ENCODE measurements at regions not wholly inside any gene's neighbourhood (a gene's known extent, or its start where the extent isn't known, plus 50 kb on each side); places are given as distances from the start of the nearest gene placed in this dataset.

DNA sequence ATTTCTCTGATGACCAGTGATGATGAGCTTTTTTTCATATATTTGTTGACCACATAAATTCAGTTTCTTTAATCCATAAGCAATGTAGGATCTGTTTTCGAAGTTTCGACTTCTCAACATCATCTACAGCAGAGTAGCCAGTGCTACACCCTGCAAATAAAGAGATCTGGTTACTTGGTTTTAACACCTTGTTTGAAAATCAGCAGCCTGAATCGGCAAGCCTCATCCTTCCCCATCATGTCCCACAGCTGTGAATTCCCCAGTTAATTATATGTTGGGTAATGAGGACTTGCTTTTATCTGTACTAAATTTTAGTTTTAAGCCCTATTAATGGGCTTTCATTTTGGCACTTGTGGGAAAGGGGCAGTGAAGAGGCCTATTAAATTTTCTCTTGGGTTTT, 80.6 kb downstream of the BMP2 start:
- no peak overlapping the region for H4K91ac ChIP-seq (ENCODE audit: low read length)
- no peak overlapping the region for H2AFZ ChIP-seq (ENCODE audit: low read depth, low read length)
- H2BK120ac ChIP-seq (ENCODE audit: low read depth, low read length), result no peak overlapping the region
- H3K9me3 ChIP-seq (ENCODE audit: control insufficient read depth, low read length), result no peaks in the 10 kb centered on the region
- no peak overlapping the region for H3K23ac ChIP-seq (ENCODE audit: low read length in 2 of 2)
- H3K4me3 ChIP-seq (ENCODE audit: insufficient read depth in 1 of 2, low read depth in 1 of 2, low read length in 2 of 2), result no peak overlapping the region
- no peak overlapping the region for H2BK15ac ChIP-seq (ENCODE audit: low read depth, poor library complexity, severe bottlenecking)
- H3K14ac ChIP-seq (ENCODE audit: low read length in 2 of 2), result no peak overlapping the region
- H3K18ac ChIP-seq (ENCODE audit: low read depth in 1 of 2, low read length in 2 of 2), result no peak overlapping the region
- no peak overlapping the region for H3K4me2 ChIP-seq (ENCODE audit: low read length, poor library complexity, severe bottlenecking)
- H2BK12ac ChIP-seq (ENCODE audit: low read length in 2 of 2), result no peak overlapping the region
- 76% methylated on average over 2 of the region's 3 CpGs for WGBS
- H3K27me3 ChIP-seq (ENCODE audit: control insufficient read depth in 1 of 2, insufficient read depth in 1 of 2, low read length in 2 of 2), result peaks cover 6% of the 10 kb centered on the region in 2 experiments
- no peak overlapping the region for H4K8ac ChIP-seq (ENCODE audit: low read length)
- no peaks in the 10 kb centered on the region for H3K36me3 ChIP-seq (ENCODE audit: control insufficient read depth in 1 of 2, insufficient read depth in 2 of 2, low read depth in 1 of 2, low read length in 2 of 2)
- H2BK5ac ChIP-seq (ENCODE audit: low read depth, low read length, poor library complexity, severe bottlenecking), result no peak overlapping the region
- no peak for DNase-seq
- H3K27ac ChIP-seq (ENCODE audit: low read length, poor library complexity, severe bottlenecking), result no peak overlapping the region
- no peaks in the 10 kb centered on the region for H3K4me1 ChIP-seq (ENCODE audit: control insufficient read depth, insufficient read depth, low read depth, low read length)
- H2AK5ac ChIP-seq (ENCODE audit: low read length, severe bottlenecking), result no peak overlapping the region
- H3K4ac ChIP-seq (ENCODE audit: low read depth in 1 of 2, low read length in 2 of 2), result no peak overlapping the region
- H3K9ac ChIP-seq (ENCODE audit: low read length), result no peak overlapping the region
- H3K79me1 ChIP-seq (replicated peaks; ENCODE audit: low read length, poor library complexity, severe bottlenecking), result no peaks in the 10 kb centered on the region

DNA sequence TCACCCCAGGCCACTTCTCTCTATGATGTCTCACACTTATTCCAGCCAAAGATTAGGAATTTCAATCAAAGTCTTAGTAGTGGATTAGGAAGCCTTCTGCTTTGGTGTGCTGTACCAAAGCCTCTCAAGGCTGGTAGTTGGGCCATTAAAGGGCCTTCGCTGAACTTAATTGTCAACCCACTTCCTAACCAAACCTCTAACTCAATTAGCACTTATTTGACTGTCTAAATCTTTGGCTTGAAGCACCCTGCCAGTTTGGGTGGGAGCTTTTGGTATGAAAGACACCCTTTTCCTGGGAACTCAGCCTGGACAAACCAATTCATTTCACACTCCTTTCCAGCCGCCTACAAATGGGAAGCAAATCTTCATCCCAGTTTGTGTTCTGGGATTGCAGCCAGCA, 81.5 kb downstream of the BMP2 start:
- Histone ChIP-seq H2BK15ac (ENCODE audit: low read depth, poor library complexity, severe bottlenecking) (no peak overlapping the region), H4K91ac (ENCODE audit: low read length) (no peak overlapping the region), H3K27me3 (ENCODE audit: control insufficient read depth in 1 of 2, insufficient read depth in 1 of 2, low read length in 2 of 2) (peaks cover 0 to 3% of the 10 kb centered on the region in 2 experiments), H2BK12ac (ENCODE audit: low read length in 2 of 2) (no peak overlapping the region), H3K4me2 (ENCODE audit: low read length, poor library complexity, severe bottlenecking) (no peak overlapping the region), H3K79me1 (replicated peaks; ENCODE audit: low read length, poor library complexity, severe bottlenecking) (no peaks in the 10 kb centered on the region), H2AFZ (ENCODE audit: low read depth, low read length) (no peak overlapping the region), H3K14ac (ENCODE audit: low read length in 2 of 2) (no peak overlapping the region), H2BK5ac (ENCODE audit: low read depth, low read length, poor library complexity, severe bottlenecking) (no peak overlapping the region), H3K36me3 (ENCODE audit: control insufficient read depth in 1 of 2, insufficient read depth in 2 of 2, low read depth in 1 of 2, low read length in 2 of 2) (no peaks in the 10 kb centered on the region), H4K8ac (ENCODE audit: low read length) (no peak overlapping the region), H3K4me1 (ENCODE audit: control insufficient read depth, insufficient read depth, low read depth, low read length) (no peaks in the 10 kb centered on the region), H3K9me3 (ENCODE audit: control insufficient read depth, low read length) (no peaks in the 10 kb centered on the region), H2BK120ac (ENCODE audit: low read depth, low read length) (no peak overlapping the region), H3K18ac (ENCODE audit: low read depth in 1 of 2, low read length in 2 of 2) (no peak overlapping the region), H3K27ac (ENCODE audit: low read length, poor library complexity, severe bottlenecking) (no peak overlapping the region), H3K4ac (ENCODE audit: low read depth in 1 of 2, low read length in 2 of 2) (no peak overlapping the region), H2AK5ac (ENCODE audit: low read length, severe bottlenecking) (no peak overlapping the region), H3K9ac (ENCODE audit: low read length) (no peak overlapping the region), H3K23ac (ENCODE audit: low read length in 2 of 2) (no peak overlapping the region), H3K4me3 (ENCODE audit: insufficient read depth in 1 of 2, low read depth in 1 of 2, low read length in 2 of 2) (no peak overlapping the region)
- WGBS, result 29% methylated on average over 1 of the region's 2 CpGs
- no peak for DNase-seq

GRCh38 chr20:6851136-6851535, 83.7 kb downstream of the BMP2 start:
- no peak overlapping the region for H3K4me3 ChIP-seq (ENCODE audit: insufficient read depth in 1 of 2, low read depth in 1 of 2, low read length in 2 of 2)

GRCh38 chr20:6852478-6852877, 85.0 kb downstream of the BMP2 start:
- Histone ChIP-seq H3K27me3 (ENCODE audit: control insufficient read depth in 1 of 2, insufficient read depth in 1 of 2, low read length in 2 of 2) (peaks cover 0 to 4% of the 10 kb centered on the region in 2 experiments), H3K4ac (ENCODE audit: low read depth in 1 of 2, low read length in 2 of 2) (no peak overlapping the region), H4K8ac (ENCODE audit: low read length) (no peak overlapping the region), H2AK5ac (ENCODE audit: low read length, severe bottlenecking) (no peak overlapping the region), H3K9ac (ENCODE audit: low read length) (no peak overlapping the region), H3K4me3 (ENCODE audit: insufficient read depth in 1 of 2, low read depth in 1 of 2, low read length in 2 of 2) (no peak overlapping the region), H3K18ac (ENCODE audit: low read depth in 1 of 2, low read length in 2 of 2) (no peak overlapping the region), H3K4me1 (ENCODE audit: control insufficient read depth, insufficient read depth, low read depth, low read length) (no peaks in the 10 kb centered on the region), H3K9me3 (ENCODE audit: control insufficient read depth, low read length) (no peaks in the 10 kb centered on the region), H2BK5ac (ENCODE audit: low read depth, low read length, poor library complexity, severe bottlenecking) (no peak overlapping the region), H3K14ac (ENCODE audit: low read length in 2 of 2) (no peak overlapping the region), H2BK15ac (ENCODE audit: low read depth, poor library complexity, severe bottlenecking) (no peak overlapping the region), H3K4me2 (ENCODE audit: low read length, poor library complexity, severe bottlenecking) (no peak overlapping the region), H3K27ac (ENCODE audit: low read length, poor library complexity, severe bottlenecking) (no peak overlapping the region), H3K79me1 (replicated peaks; ENCODE audit: low read length, poor library complexity, severe bottlenecking) (no peaks in the 10 kb centered on the region), H2BK120ac (ENCODE audit: low read depth, low read length) (no peak overlapping the region), H2BK12ac (ENCODE audit: low read length in 2 of 2) (no peak overlapping the region), H4K91ac (ENCODE audit: low read length) (no peak overlapping the region), H2AFZ (ENCODE audit: low read depth, low read length) (no peak overlapping the region), H3K36me3 (ENCODE audit: control insufficient read depth in 1 of 2, insufficient read depth in 2 of 2, low read depth in 1 of 2, low read length in 2 of 2) (no peaks in the 10 kb centered on the region), H3K23ac (ENCODE audit: low read length in 2 of 2) (no peak overlapping the region)
- DNase-seq, result no peak
- 91% methylated on average over 4 of the region's 4 CpGs for WGBS

More at GRCh38 chr20:6851136-6851535, 83.7 kb downstream of the BMP2 start:
- Histone ChIP-seq H3K36me3 (ENCODE audit: control insufficient read depth in 1 of 2, insufficient read depth in 2 of 2, low read depth in 1 of 2, low read length in 2 of 2) (no peaks in the 10 kb centered on the region), H2BK120ac (ENCODE audit: low read depth, low read length) (no peak overlapping the region), H3K23ac (ENCODE audit: low read length in 2 of 2) (no peak overlapping the region), H4K8ac (ENCODE audit: low read length) (no peak overlapping the region), H3K18ac (ENCODE audit: low read depth in 1 of 2, low read length in 2 of 2) (no peak overlapping the region), H3K79me1 (replicated peaks; ENCODE audit: low read length, poor library complexity, severe bottlenecking) (no peaks in the 10 kb centered on the region), H3K27me3 (ENCODE audit: control insufficient read depth in 1 of 2, insufficient read depth in 1 of 2, low read length in 2 of 2) (peaks cover 0 to 4% of the 10 kb centered on the region in 2 experiments), H2AK5ac (ENCODE audit: low read length, severe bottlenecking) (no peak overlapping the region), H3K27ac (ENCODE audit: low read length, poor library complexity, severe bottlenecking) (no peak overlapping the region), H2AFZ (ENCODE audit: low read depth, low read length) (no peak overlapping the region), H2BK15ac (ENCODE audit: low read depth, poor library complexity, severe bottlenecking) (no peak overlapping the region), H3K4me2 (ENCODE audit: low read length, poor library complexity, severe bottlenecking) (no peak overlapping the region), H3K14ac (ENCODE audit: low read length in 2 of 2) (no peak overlapping the region), H2BK5ac (ENCODE audit: low read depth, low read length, poor library complexity, severe bottlenecking) (no peak overlapping the region), H3K9me3 (ENCODE audit: control insufficient read depth, low read length) (no peaks in the 10 kb centered on the region), H2BK12ac (ENCODE audit: low read length in 2 of 2) (no peak overlapping the region), H3K9ac (ENCODE audit: low read length) (no peak overlapping the region), H4K91ac (ENCODE audit: low read length) (no peak overlapping the region), H3K4ac (ENCODE audit: low read depth in 1 of 2, low read length in 2 of 2) (no peak overlapping the region), H3K4me1 (ENCODE audit: control insufficient read depth, insufficient read depth, low read depth, low read length) (no peaks in the 10 kb centered on the region)
- DNase-seq, result no peak
- 69% methylated on average over 4 of the region's 4 CpGs for WGBS
